ENCODE measurements at regions not wholly inside any gene's neighbourhood (a gene's known extent, or its start where the extent isn't known, plus 50 kb on each side); places are given as distances from the start of the nearest gene placed in this dataset.

DNA sequence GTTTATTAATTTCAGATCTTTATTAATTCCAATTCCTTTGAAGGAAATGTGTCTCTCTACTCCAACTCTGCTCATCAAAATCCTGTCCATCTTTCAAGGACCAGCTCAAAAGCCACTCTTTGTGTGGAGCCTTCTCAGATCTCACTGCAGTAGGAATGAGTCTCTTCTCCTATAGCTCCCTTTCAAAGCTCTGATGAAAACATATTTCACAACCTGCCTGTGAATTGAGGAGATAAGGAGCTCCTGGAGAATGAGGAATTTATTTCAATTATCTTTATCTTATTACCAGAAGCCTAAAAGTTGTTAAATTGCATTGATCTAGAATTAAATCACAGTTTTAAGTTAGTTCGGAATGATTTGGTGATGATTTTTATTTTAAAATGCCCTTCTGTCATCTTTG is 92.6 kb upstream of the TRPC3 start (continued):
- TF ChIP-seq BCL3 (IDR thresholded peaks at IDR 0.05) (no peak), HEYL (CRISPR knock-in tag; IDR thresholded peaks at IDR 0.05) (no peak), HDAC2 (IDR thresholded peaks at IDR 0.05) (no peak), TFCP2L1 (CRISPR knock-in tag; IDR thresholded peaks at IDR 0.05) (no peak), RAD21 (conservative IDR thresholded peaks at IDR 0.05 in 1 of 2, IDR thresholded peaks at IDR 0.05 in 1 of 2) (no peak)

- POLR2A ChIA-PET = no interaction called here
- Histone ChIP-seq H3K27ac (no peak overlapping the region), H3K9me3 (no peaks in the 10 kb centered on the region), H3K4me2 (no peak overlapping the region), H3K4me1 (peaks cover 10% of the 10 kb centered on the region; the same call in 1 of the 3 replicates), H3K4me3 (no peak overlapping the region)
- TF ChIP-seq POLR2AphosphoS2 (conservative IDR thresholded peaks at IDR 0.05; ENCODE audit: low read length) = no peak
- no peak for TF ChIP-seq RFX5 (IDR thresholded peaks at IDR 0.05)
- TF ChIP-seq, protein P1, sequence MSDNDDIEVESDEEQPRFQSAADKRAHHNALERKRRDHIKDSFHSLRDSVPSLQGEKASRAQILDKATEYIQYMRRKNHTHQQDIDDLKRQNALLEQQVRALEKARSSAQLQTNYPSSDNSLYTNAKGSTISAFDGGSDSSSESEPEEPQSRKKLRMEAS (IDR thresholded peaks at IDR 0.05) = no peak
- no peak for ATAC-seq
- FAIRE-seq = no peak
- CTCF ChIA-PET = no interaction called here
- 63% methylated on average over 5 of the region's 5 CpGs for WGBS (ENCODE audit: missing lambda C conversion rate)
- DNase-seq (ENCODE audit: low read depth in 1 of 2, low spot score in 1 of 2) = no peak
Observed at GRCh38 chr4:122041312-122041711, 89.5 kb upstream of the TRPC3 start.

- WGBS (ENCODE audit: missing lambda C conversion rate) = 26% methylated on average over 2 of the region's 2 CpGs
- H3K4me3 ChIP-seq = no peak overlapping the region
- TF ChIP-seq REST (IDR thresholded peaks at IDR 0.05) = no peak
- TF ChIP-seq POLR2AphosphoS2 (conservative IDR thresholded peaks at IDR 0.05; ENCODE audit: low read length) = no peak
- no peak for TF ChIP-seq ZC3H11A (IDR thresholded peaks at IDR 0.05)
- TF ChIP-seq PHF8 (IDR thresholded peaks at IDR 0.05; ENCODE audit: borderline replicate concordance, low read depth) = no peak
- no peak for TF ChIP-seq HEYL (CRISPR knock-in tag; IDR thresholded peaks at IDR 0.05)
- TF ChIP-seq ZNF302 (CRISPR knock-in tag; IDR thresholded peaks at IDR 0.05) = no peak
- TF ChIP-seq EP300 (IDR thresholded peaks at IDR 0.05) = no peak
- TF ChIP-seq RNF2 (IDR thresholded peaks at IDR 0.05; ENCODE audit: borderline replicate concordance, low read depth) = no peak
- TF ChIP-seq RCOR1 (IDR thresholded peaks at IDR 0.05; ENCODE audit: low read depth, low read length) = no peak
- TF ChIP-seq USF2 (IDR thresholded peaks at IDR 0.05) = no peak
- no peak for TF ChIP-seq FOSB (CRISPR knock-in tag; IDR thresholded peaks at IDR 0.05)
- no peak for TF ChIP-seq NPAS2 (CRISPR knock-in tag; IDR thresholded peaks at IDR 0.05; ENCODE audit: borderline replicate concordance)
- TF ChIP-seq BHLHE40 (IDR thresholded peaks at IDR 0.05; ENCODE audit: low read depth, low read length) = no peak
- POLR2A ChIA-PET = no interaction called here
- peaks cover 7% of the 10 kb centered on the region; the same call in 1 of the 3 replicates for H3K4me1 ChIP-seq
- FAIRE-seq (no peak), DNase-seq (ENCODE audit: low read depth in 1 of 2, low spot score in 1 of 2) (no peak), ATAC-seq (no peak)
- no peak overlapping the region for H3K4me2 ChIP-seq
- CTCF ChIA-PET = no interaction called here
- no peaks in the 10 kb centered on the region for H3K9me3 ChIP-seq
- H3K27ac ChIP-seq = no peak overlapping the region
Observed at GRCh38 chr4:122038896-122039295, 87.0 kb upstream of the TRPC3 start.
